Smooth muscle cell (in vitro differentiated cells): ENCODE measurements at regions not wholly inside any gene's neighbourhood (a gene's known extent, or its start where the extent isn't known, plus 50 kb on each side); places are given as distances from the start of the nearest gene placed in this dataset.

Experiments used
- DNase-seq: peaks from one replicate; lab custom pipeline; 2025; ENCODE audit not compliant: unreplicated experiment; lab: John Stamatoyannopoulos, UW
- H2AFZ ChIP-seq: fragments of 200-600 bp; sonication (generic); 2 replicates; pipeline ENCODE4 v1.6.0; 2016; ENCODE audit warnings: antibody characterized with exemption, low read depth, mild to moderate bottlenecking
- H3F3A ChIP-seq: fragments of 200-600 bp; sonication (generic); 2 replicates; pipeline ENCODE4 v1.6.0; 2017; ENCODE audit warnings: antibody characterized with exemption, low read depth
- H3K27ac ChIP-seq: fragments of 200-600 bp; sonication (generic); 2 replicates; pipeline ENCODE4 v1.5.1; 2016; ENCODE audit warnings: low read depth, mild to moderate bottlenecking
- H3K27me3 ChIP-seq: fragments of 200-600 bp; sonication (generic); 2 replicates; pipeline ENCODE4 v1.6.1; 2016; ENCODE audit warnings: low read depth, mild to moderate bottlenecking
- H3K36me3 ChIP-seq: fragments of 200-600 bp; sonication (generic); 2 replicates; pipeline ENCODE4 v1.5.1; 2016; ENCODE audit warnings: low read depth
- H3K4me1 ChIP-seq: fragments of 200-600 bp; sonication (generic); 2 replicates; pipeline ENCODE4 v1.5.1; 2016; ENCODE audit warnings: low read depth
- H3K4me2 ChIP-seq: fragments of 200-600 bp; sonication (generic); 2 replicates; pipeline ENCODE4 v1.6.0; 2016; ENCODE audit warnings: mild to moderate bottlenecking
- H3K4me3 ChIP-seq: fragments of 200-600 bp; sonication (generic); 2 replicates; pipeline ENCODE4 v1.5.1; 2016; ENCODE audit warnings: mild to moderate bottlenecking
- H3K79me2 ChIP-seq: fragments of 200-600 bp; sonication (generic); 2 replicates; pipeline ENCODE4 v1.6.0; 2016; ENCODE audit warnings: low read depth, mild to moderate bottlenecking
- H3K9ac ChIP-seq: fragments of 200-600 bp; sonication (generic); 2 replicates; pipeline ENCODE4 v1.6.0; 2016; ENCODE audit warnings: low read depth
- H3K9me3 ChIP-seq: fragments of 200-600 bp; sonication (generic); replicated peaks from 2 replicates; pipeline ENCODE4 v1.5.1; 2016; ENCODE audit warnings: low read depth
- H4K20me1 ChIP-seq: fragments of 200-600 bp; sonication (generic); 2 replicates; pipeline ENCODE4 v1.6.0; 2016; ENCODE audit warnings: low read depth
- WGBS: methylation state at CpG from one replicate; pipeline ENCODE4 v1.1.7; 2016; ENCODE audit warnings: low lambda C conversion rate; 5-methylcytosine and 5-hydroxymethylcytosine counted together
- TF ChIP-seq, protein P1 (sequence below): fragments of 200-600 bp; sonication (generic); IDR thresholded peaks from 2 replicates; pipeline ENCODE4 v1.5.1; 2017; ENCODE audit warnings: borderline replicate concordance, mild to moderate bottlenecking, antibody characterized with exemption; ENCODE audit not compliant: insufficient read depth, poor library complexity, severe bottlenecking

GRCh38 chr4:11722223-11722622 is 293.5 kb upstream of the HS3ST1 start:
- no peaks in the 10 kb centered on the region for H3K9me3 ChIP-seq
- no peak overlapping the region for H3K9ac ChIP-seq
- no peak overlapping the region for H3K4me3 ChIP-seq
- no peaks in the 10 kb centered on the region for H3F3A ChIP-seq
- H2AFZ ChIP-seq, result no peak overlapping the region
- no peaks in the 10 kb centered on the region for H3K4me1 ChIP-seq
- WGBS, result 90% methylated on average over 4 of the region's 4 CpGs
- no peak for DNase-seq
- TF ChIP-seq, protein P1, sequence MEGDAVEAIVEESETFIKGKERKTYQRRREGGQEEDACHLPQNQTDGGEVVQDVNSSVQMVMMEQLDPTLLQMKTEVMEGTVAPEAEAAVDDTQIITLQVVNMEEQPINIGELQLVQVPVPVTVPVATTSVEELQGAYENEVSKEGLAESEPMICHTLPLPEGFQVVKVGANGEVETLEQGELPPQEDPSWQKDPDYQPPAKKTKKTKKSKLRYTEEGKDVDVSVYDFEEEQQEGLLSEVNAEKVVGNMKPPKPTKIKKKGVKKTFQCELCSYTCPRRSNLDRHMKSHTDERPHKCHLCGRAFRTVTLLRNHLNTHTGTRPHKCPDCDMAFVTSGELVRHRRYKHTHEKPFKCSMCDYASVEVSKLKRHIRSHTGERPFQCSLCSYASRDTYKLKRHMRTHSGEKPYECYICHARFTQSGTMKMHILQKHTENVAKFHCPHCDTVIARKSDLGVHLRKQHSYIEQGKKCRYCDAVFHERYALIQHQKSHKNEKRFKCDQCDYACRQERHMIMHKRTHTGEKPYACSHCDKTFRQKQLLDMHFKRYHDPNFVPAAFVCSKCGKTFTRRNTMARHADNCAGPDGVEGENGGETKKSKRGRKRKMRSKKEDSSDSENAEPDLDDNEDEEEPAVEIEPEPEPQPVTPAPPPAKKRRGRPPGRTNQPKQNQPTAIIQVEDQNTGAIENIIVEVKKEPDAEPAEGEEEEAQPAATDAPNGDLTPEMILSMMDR, result no peak
- H3K27ac ChIP-seq, result no peak overlapping the region
- H3K27me3 ChIP-seq, result no peaks in the 10 kb centered on the region
- no peaks in the 10 kb centered on the region for H4K20me1 ChIP-seq
- H3K79me2 ChIP-seq, result no peaks in the 10 kb centered on the region
- H3K36me3 ChIP-seq, result no peaks in the 10 kb centered on the region
- H3K4me2 ChIP-seq, result no peak overlapping the region

DNA sequence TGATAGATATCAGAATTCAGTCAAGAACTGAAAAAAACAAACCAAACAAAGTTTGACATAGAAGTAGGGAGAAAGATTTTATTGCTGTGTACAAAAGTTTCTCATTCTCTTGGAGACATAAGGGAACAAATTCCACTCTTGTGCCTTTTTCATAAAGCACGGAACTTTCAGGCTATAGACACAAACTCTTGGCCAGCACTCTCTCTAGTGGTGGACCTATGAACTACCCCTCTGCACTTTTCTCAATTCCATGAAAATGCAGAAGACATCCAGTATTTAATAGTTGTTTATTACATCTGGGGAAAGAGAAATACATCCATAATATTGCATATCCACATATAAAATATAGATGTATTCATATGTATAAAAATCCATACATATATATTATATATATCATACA is 291.6 kb upstream of the HS3ST1 start:
- H3K4me3 ChIP-seq, result no peak overlapping the region
- no peaks in the 10 kb centered on the region for H3K27me3 ChIP-seq
- H3F3A ChIP-seq, result no peaks in the 10 kb centered on the region
- H3K4me2 ChIP-seq, result no peak overlapping the region
- H3K36me3 ChIP-seq, result no peaks in the 10 kb centered on the region
- H3K9ac ChIP-seq, result no peak overlapping the region
- no peak overlapping the region for H2AFZ ChIP-seq
- no peak overlapping the region for H3K27ac ChIP-seq
- 4% methylated on average over 1 of the region's 1 CpG for WGBS
- H4K20me1 ChIP-seq, result no peaks in the 10 kb centered on the region
- DNase-seq, result no peak
- H3K79me2 ChIP-seq, result no peaks in the 10 kb centered on the region
- no peaks in the 10 kb centered on the region for H3K9me3 ChIP-seq
- TF ChIP-seq, protein P1, result peak; percentile 78
- no peaks in the 10 kb centered on the region for H3K4me1 ChIP-seq

GRCh38 chr4:11719879-11720278 is 291.2 kb upstream of the HS3ST1 start:
- Histone ChIP-seq H3K27me3 (no peaks in the 10 kb centered on the region), H3K4me2 (no peak overlapping the region), H4K20me1 (no peaks in the 10 kb centered on the region), H2AFZ (no peak overlapping the region), H3K9me3 (no peaks in the 10 kb centered on the region), H3K9ac (no peak overlapping the region), H3K79me2 (no peaks in the 10 kb centered on the region), H3K4me3 (no peak overlapping the region), H3K36me3 (no peaks in the 10 kb centered on the region), H3K27ac (no peak overlapping the region), H3K4me1 (no peaks in the 10 kb centered on the region), H3F3A (no peaks in the 10 kb centered on the region)
- DNase-seq, result no peak
- TF ChIP-seq, protein P1, result no peak
- WGBS, result 94% methylated on average over 4 of the region's 4 CpGs

DNA sequence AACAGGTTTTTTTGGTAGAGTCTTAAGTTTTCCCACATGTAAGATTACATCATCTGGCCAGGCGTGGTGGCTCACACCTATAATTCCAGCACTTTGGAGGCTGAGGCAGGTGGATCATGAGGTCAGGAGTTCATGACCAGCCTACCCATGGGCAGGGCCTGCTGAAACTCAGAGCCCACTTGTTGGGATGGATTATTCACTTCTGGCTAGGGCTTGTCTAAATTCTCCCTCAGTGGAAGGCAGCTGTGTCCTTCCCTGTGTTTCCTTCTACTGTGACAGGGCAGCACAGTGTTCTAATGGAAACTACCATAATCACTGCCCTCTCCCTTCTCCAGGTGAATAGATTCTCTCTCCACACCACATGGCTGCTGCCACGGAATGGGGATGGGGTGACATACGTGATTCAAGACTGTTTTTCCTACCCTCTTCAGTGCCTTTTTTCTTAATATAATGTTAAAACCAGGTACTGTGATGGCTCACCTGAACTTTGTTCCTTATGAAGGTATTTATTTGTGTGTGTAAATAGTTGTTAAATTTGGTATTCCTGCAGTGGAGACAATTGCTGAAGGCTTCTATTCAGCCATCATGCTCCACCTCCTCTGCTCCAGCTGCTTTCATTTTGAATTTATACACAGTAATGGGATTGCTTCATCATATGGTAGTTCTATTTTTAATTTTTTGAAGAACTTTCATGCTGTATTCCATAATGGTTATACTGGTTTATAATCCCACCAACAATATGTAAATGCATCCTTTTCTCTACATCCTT is 287.2 kb upstream of the HS3ST1 start:
- TF ChIP-seq, protein P1, result no peak
- no peak overlapping the region for H2AFZ ChIP-seq
- no peak overlapping the region for H3K4me2 ChIP-seq
- no peaks in the 10 kb centered on the region for H4K20me1 ChIP-seq
- no peak overlapping the region for H3K4me3 ChIP-seq
- H3K4me1 ChIP-seq, result no peaks in the 10 kb centered on the region
- no peak overlapping the region for H3K27ac ChIP-seq
- DNase-seq, result no peak
- WGBS, result 93% methylated on average over 3 of the region's 3 CpGs
- no peaks in the 10 kb centered on the region for H3K9me3 ChIP-seq
- H3K79me2 ChIP-seq, result no peaks in the 10 kb centered on the region
- H3K9ac ChIP-seq, result no peak overlapping the region
- H3K36me3 ChIP-seq, result no peaks in the 10 kb centered on the region
- H3F3A ChIP-seq, result no peaks in the 10 kb centered on the region
- H3K27me3 ChIP-seq, result no peaks in the 10 kb centered on the region
